ENCODE measurements at regions not wholly inside any gene's neighbourhood (a gene's known extent, or its start where the extent isn't known, plus 50 kb on each side); places are given as distances from the start of the nearest gene placed in this dataset.

GRCh38 chr12:59151243-59151642 lies 230.9 kb upstream of the LRIG3 start:
- TF ChIP-seq CTCF (IDR thresholded peaks at IDR 0.05), result no peak
- no peak for TF ChIP-seq POLR2AphosphoS5 (IDR thresholded peaks at IDR 0.05; ENCODE audit: low read depth, low read length)
